ENCODE measurements at regions not wholly inside any gene's neighbourhood (a gene's known extent, or its start where the extent isn't known, plus 50 kb on each side); places are given as distances from the start of the nearest gene placed in this dataset.

GRCh38 chr6:133673056-133673455, 215.9 kb upstream of the TCF21 start:
- no peak for TF ChIP-seq MAX (IDR thresholded peaks at IDR 0.05)
- TF ChIP-seq RXRA (IDR thresholded peaks at IDR 0.05): no peak
- no peak for TF ChIP-seq RAD21 (IDR thresholded peaks at IDR 0.05)
- TF ChIP-seq CTCF (IDR thresholded peaks at IDR 0.05; ENCODE audit: low read depth, low read length, missing input control): no peak
- TF ChIP-seq TAF1 (conservative IDR thresholded peaks at IDR 0.05): no peak
- TF ChIP-seq HNF4G (IDR thresholded peaks at IDR 0.05): no peak
- no peak for TF ChIP-seq GABPA (IDR thresholded peaks at IDR 0.05 in 1 of 2, conservative IDR thresholded peaks at IDR 0.05 in 1 of 2)
- TF ChIP-seq SP1 (IDR thresholded peaks at IDR 0.05): no peak
- TF ChIP-seq YY1 (IDR thresholded peaks at IDR 0.05): no peak
